Daoy (cell line): ENCODE measurements at regions not wholly inside any gene's neighbourhood (a gene's known extent, or its start where the extent isn't known, plus 50 kb on each side); places are given as distances from the start of the nearest gene placed in this dataset.

Experiments used
- DNase-seq: peaks from one replicate; pipeline ENCODE4 v3.0.0-alpha.2; 2015; ENCODE audit warnings: low read depth

GRCh38 chr10:132467464-132468149 is 70.0 kb upstream of the INPP5A start:
- no peak for DNase-seq

GRCh38 chr10:132468216-132468615 is 69.4 kb upstream of the INPP5A start:
- DNase-seq = no peak

GRCh38 chr10:132468651-132469050 is 68.9 kb upstream of the INPP5A start:
- DNase-seq = no peak

GRCh38 chr10:132469197-132469884 is 68.2 kb upstream of the INPP5A start:
- DNase-seq = no peak

- no peak for DNase-seq
Measured at GRCh38 chr10:132470410-132471124, 67.0 kb upstream of the INPP5A start.

- DNase-seq = no peak
Measured at GRCh38 chr10:132471125-132471451, 66.5 kb upstream of the INPP5A start.

GRCh38 chr10:132471484-132471883 is 66.1 kb upstream of the INPP5A start:
- no peak for DNase-seq

GRCh38 chr10:132475086-132475485 is 62.5 kb upstream of the INPP5A start:
- no peak for DNase-seq

GRCh38 chr10:132476146-132477065 is 61.2 kb upstream of the INPP5A start:
- no peak for DNase-seq

- no peak for DNase-seq
Measured at GRCh38 chr10:132477066-132477397, 60.6 kb upstream of the INPP5A start.

- DNase-seq = no peak
Measured at GRCh38 chr10:132477398-132478340, 59.9 kb upstream of the INPP5A start.

- no peak for DNase-seq
Measured at GRCh38 chr10:132478341-132479023, 59.1 kb upstream of the INPP5A start.

- no peak for DNase-seq
Measured at GRCh38 chr10:132479024-132479602, 58.5 kb upstream of the INPP5A start.

- DNase-seq = no peak
Measured at GRCh38 chr10:132479603-132480221, 57.9 kb upstream of the INPP5A start.

- DNase-seq = no peak
Measured at GRCh38 chr10:132480356-132480755, 57.2 kb upstream of the INPP5A start.

GRCh38 chr10:132481690-132482089 is 55.9 kb upstream of the INPP5A start:
- no peak for DNase-seq

GRCh38 chr10:132482090-132482800 is 55.3 kb upstream of the INPP5A start:
- DNase-seq = peak; percentile 42

- no peak for DNase-seq
Measured at GRCh38 chr10:132483394-132483793, 54.2 kb upstream of the INPP5A start.

- no peak for DNase-seq
Measured at GRCh38 chr10:132484922-132485321, 52.7 kb upstream of the INPP5A start.
